Panc1 (cell line): ENCODE measurements at regions not wholly inside any gene's neighbourhood (a gene's known extent, or its start where the extent isn't known, plus 50 kb on each side); places are given as distances from the start of the nearest gene placed in this dataset.

Experiments
- ATAC-seq: fragments of 200-7000 bp; cut with Tn5 transposase; 2 replicates; pipeline ENCODE4 v1.9.1; 2020; ENCODE audit warnings: mild to moderate bottlenecking, moderate library complexity
- BruUV-seq: library from RNA; stranded (reverse); fragments of 400-500 nt; replicated peaks from 2 replicates; lab custom pipeline; 2021; lab: Mats Ljungman, UMichigan
- CTCF ChIA-PET: fragments of 300-600 bp; sonication (Branson Sonifier 250); formaldehyde crosslinking; loops from one replicate; lab custom pipeline; 2022; ENCODE audit warnings: antibody characterized with exemption; lab: Charles Lee
- POLR2A ChIA-PET: fragments of 300-600 bp; sonication (Branson Sonifier 250); formaldehyde crosslinking; loops from one replicate; lab custom pipeline; 2022; ENCODE audit warnings: antibody characterized with exemption; lab: Charles Lee
- DNase-seq: peaks from one replicate; pipeline ENCODE4 v3.0.0-alpha.2; 2010; ENCODE audit warnings: low read depth, low spot score
- H3K27ac ChIP-seq: 2 replicates; pipeline ENCODE4 v1.5.1; 2011; ENCODE audit warnings: mild to moderate bottlenecking, low read length, inconsistent platforms
- H3K27me3 ChIP-seq: fragments of 200-500 bp; sonication (Bioruptor generic); 2 replicates; pipeline ENCODE4 v1.6.0; 2014; ENCODE audit warnings: low read length, inconsistent platforms; ENCODE audit not compliant: control insufficient read depth, insufficient read depth
- H3K36me3 ChIP-seq: fragments of 200-500 bp; sonication (Bioruptor generic); 2 replicates; pipeline ENCODE4 v1.5.1; 2014; ENCODE audit warnings: inconsistent platforms, mild to moderate bottlenecking, low read length, moderate library complexity; ENCODE audit not compliant: control insufficient read depth, insufficient read depth
- H3K4me1 ChIP-seq: 2 replicates; pipeline ENCODE4 v1.5.1; 2011; ENCODE audit warnings: inconsistent platforms, mild to moderate bottlenecking, low read length, moderate library complexity; ENCODE audit not compliant: control insufficient read depth, insufficient read depth
- H3K4me3 ChIP-seq, 2 experiments: 2 replicates each; pipeline ENCODE4 v1.5.1; 2011 to 2012; ENCODE audit warnings: low read depth in 2 of 2, low read length in 2 of 2, mild to moderate bottlenecking in 2 of 2, inconsistent platforms in 1 of 2, moderate library complexity in 1 of 2
- H3K9me3 ChIP-seq: fragments of 200-500 bp; sonication (Bioruptor generic); 2 replicates; pipeline ENCODE4 v1.5.1; 2014; ENCODE audit warnings: low read depth, mild to moderate bottlenecking, inconsistent platforms, low read length, moderate library complexity; ENCODE audit not compliant: control insufficient read depth, insufficient read depth
- CTCF ChIP-seq: fragments of 450-650 bp; IDR thresholded peaks from 2 replicates; pipeline ENCODE4 v1.5.1; 2017; ENCODE audit warnings: mild to moderate bottlenecking
- POLR2AphosphoS5 ChIP-seq: IDR thresholded peaks from 2 replicates; pipeline ENCODE4 v1.6.1; 2012; ENCODE audit warnings: mild to moderate bottlenecking, low read depth, low read length, moderate library complexity
- REST ChIP-seq, 2 experiments: IDR thresholded peaks; 2 replicates each; pipeline ENCODE4 v1.6.1; 2011 to 2012; ENCODE audit warnings: low read depth in 2 of 2, control low read depth in 1 of 2, low read length in 1 of 2, mild to moderate bottlenecking in 1 of 2, moderate library complexity in 1 of 2; ENCODE audit not compliant: insufficient read depth in 1 of 2
- SIN3A ChIP-seq: IDR thresholded peaks from 2 replicates; pipeline ENCODE4 v1.6.1; 2012; ENCODE audit warnings: low read depth, mild to moderate bottlenecking, low read length, moderate library complexity, borderline replicate concordance; ENCODE audit not compliant: insufficient read depth
- TCF7L2 ChIP-seq: IDR thresholded peaks from 2 replicates; pipeline ENCODE4 v1.6.1; 2011; ENCODE audit warnings: mild to moderate bottlenecking, low read depth, low read length, inconsistent platforms
- in situ Hi-C: cut with HindIII; loops from 2 replicates; pipeline ENCODE4 v1.10.0; 2016; ENCODE audit warnings: low sequenced_read_pairs, low pct_unique_long_range_greater_than_20kb
- intact Hi-C: fragments of 100-400 bp; cut with micrococcal nuclease; formaldehyde crosslinking; loops from one replicate; pipeline ENCODE4 v1.10.0; 2022; ENCODE audit not compliant: unreplicated experiment

- H3K36me3 ChIP-seq, result no peaks in the 10 kb centered on the region
- no peaks in the 10 kb centered on the region for H3K4me1 ChIP-seq
- no peak for ATAC-seq
- BruUV-seq, result no TSS peak
- intact Hi-C loops (no loop called here), in situ Hi-C loops (no loop called here)
- H3K27me3 ChIP-seq, result no peaks in the 10 kb centered on the region
- DNase-seq, result no peak
- H3K9me3 ChIP-seq, result no peaks in the 10 kb centered on the region
- no peak overlapping the region for H3K27ac ChIP-seq
- no peak overlapping the region for H3K4me3 ChIP-seq
- no peak for TF ChIP-seq TCF7L2
- no peak for TF ChIP-seq POLR2AphosphoS5
- TF ChIP-seq CTCF, result no peak
- no peak for TF ChIP-seq SIN3A
- no peak for TF ChIP-seq REST (IDR thresholded peaks at IDR 0.05; ENCODE audit: insufficient read depth in 1 of 2, low read depth in 2 of 2, low read length in 1 of 2)
- CTCF ChIA-PET, result no interaction called here
- POLR2A ChIA-PET, result no interaction called here
Measured at GRCh38 chr12:97936165-97936564, 473.6 kb downstream of the RMST start.

- Histone ChIP-seq H3K9me3 (no peaks in the 10 kb centered on the region), H3K4me1 (no peaks in the 10 kb centered on the region), H3K27me3 (no peaks in the 10 kb centered on the region), H3K27ac (no peak overlapping the region), H3K4me3 (no peak overlapping the region), H3K36me3 (no peaks in the 10 kb centered on the region)
- DNase-seq (no peak), ATAC-seq (no peak)
- no TSS peak for BruUV-seq
- in situ Hi-C loops, result no loop called here
- ChIA-PET POLR2A (no interaction called here), CTCF (no interaction called here)
- intact Hi-C loops, result no loop called here
- TF ChIP-seq TCF7L2 (no peak), SIN3A (no peak), REST (IDR thresholded peaks at IDR 0.05; ENCODE audit: insufficient read depth in 1 of 2, low read depth in 2 of 2, low read length in 1 of 2) (no peak), CTCF (no peak), POLR2AphosphoS5 (no peak)
Measured at GRCh38 chr12:97938031-97938430, 475.4 kb downstream of the RMST start.
